Karpas-422 (cell line): ENCODE measurements at regions not wholly inside any gene's neighbourhood (a gene's known extent, or its start where the extent isn't known, plus 50 kb on each side); places are given as distances from the start of the nearest gene placed in this dataset.

Experiments used
- DNase-seq: peaks from one replicate; pipeline ENCODE4 v3.0.0-alpha.2; 2015
- H2AFZ ChIP-seq: fragments of 200-600 bp; sonication (generic); 2 replicates; pipeline ENCODE4 v1.6.1; 2014; ENCODE audit warnings: antibody characterized with exemption, low read length, mixed read lengths
- H3K27ac ChIP-seq: fragments of 200-600 bp; sonication (generic); 2 replicates; pipeline ENCODE4 v1.5.1; 2014; ENCODE audit warnings: mild to moderate bottlenecking, low read length, moderate library complexity
- H3K27me3 ChIP-seq: fragments of 200-600 bp; sonication (generic); 2 replicates; pipeline ENCODE4 v1.6.1; 2014; ENCODE audit warnings: low read length, mixed read lengths
- H3K36me3 ChIP-seq: fragments of 200-600 bp; sonication (generic); 2 replicates; pipeline ENCODE4 v1.6.1; 2014; ENCODE audit warnings: low read length, mixed read lengths; ENCODE audit not compliant: insufficient read depth
- H3K4me1 ChIP-seq: fragments of 200-600 bp; sonication (generic); 2 replicates; pipeline ENCODE4 v1.6.1; 2014; ENCODE audit warnings: mild to moderate bottlenecking, low read length, mixed read lengths
- H3K4me2 ChIP-seq: fragments of 200-600 bp; sonication (generic); 2 replicates; pipeline ENCODE4 v1.6.1; 2014; ENCODE audit warnings: low read length, low read depth, mild to moderate bottlenecking; ENCODE audit not compliant: poor library complexity, severe bottlenecking
- H3K4me3 ChIP-seq: fragments of 200-600 bp; sonication (generic); 2 replicates; pipeline ENCODE4 v1.5.1; 2014; ENCODE audit warnings: mild to moderate bottlenecking, antibody characterized with exemption, low read length, mixed read lengths
- H3K79me2 ChIP-seq: fragments of 200-600 bp; sonication (generic); 2 replicates; pipeline ENCODE4 v1.6.1; 2014; ENCODE audit warnings: mild to moderate bottlenecking, low read length, mixed read lengths
- H3K9ac ChIP-seq: fragments of 200-600 bp; sonication (generic); 2 replicates; pipeline ENCODE4 v1.6.0; 2014; ENCODE audit warnings: low read length
- H3K9me2 ChIP-seq: fragments of 200-600 bp; sonication (generic), shearing (Covaris generic); replicated peaks from 2 replicates; pipeline ENCODE4 v1.6.0; 2014; ENCODE audit warnings: mild to moderate bottlenecking, low read length, moderate library complexity; ENCODE audit not compliant: insufficient read depth
- H3K9me3 ChIP-seq: fragments of 300-700, 200-600 bp; sonication (generic); 2 replicates; pipeline ENCODE4 v1.6.1; 2014; ENCODE audit warnings: low read length, mixed read lengths
- H4K20me1 ChIP-seq: fragments of 200-600 bp; sonication (generic); 2 replicates; pipeline ENCODE4 v1.6.1; 2014; ENCODE audit warnings: mild to moderate bottlenecking, antibody characterized with exemption, low read length, low read depth; ENCODE audit not compliant: insufficient read depth

DNA sequence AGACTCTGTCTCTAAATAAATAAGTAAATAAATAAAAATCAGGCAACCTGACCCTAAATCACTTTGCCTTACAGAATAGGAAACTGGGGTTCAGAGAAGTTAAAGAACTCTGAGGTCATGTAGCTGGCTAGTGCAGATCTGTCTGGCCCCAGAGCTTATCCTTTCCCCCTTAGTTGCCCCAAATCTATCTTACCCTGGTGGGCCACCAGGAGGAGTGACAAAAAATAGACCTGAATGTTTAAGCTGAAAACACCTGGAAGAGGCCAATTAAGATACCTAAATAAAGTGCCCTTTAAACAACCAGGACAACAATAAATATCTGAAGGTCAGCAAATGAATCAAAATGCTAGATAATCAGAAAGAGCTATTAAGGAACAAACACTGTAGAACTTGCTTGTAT is 59.7 kb downstream of the TEX35 start:
- Histone ChIP-seq H3K27me3 (no peaks in the 10 kb centered on the region), H3K9ac (peak overlapping the region; percentile 5; the same call in 1 of the 2 replicates), H3K79me2 (peaks cover 17% of the 10 kb centered on the region), H3K4me3 (no peak overlapping the region), H3K36me3 (0 out of 2 replicates have a peak, but pooled peaks cover 6% of the 10 kb centered on the region), H3K9me3 (no peaks in the 10 kb centered on the region), H2AFZ (no peak overlapping the region), H3K27ac (peak overlapping the region; percentile 99), H3K4me2 (no peak overlapping the region), H3K4me1 (peaks cover 53% of the 10 kb centered on the region), H3K9me2 (no peaks in the 10 kb centered on the region), H4K20me1 (no peaks in the 10 kb centered on the region)
- DNase-seq: no peak

DNA sequence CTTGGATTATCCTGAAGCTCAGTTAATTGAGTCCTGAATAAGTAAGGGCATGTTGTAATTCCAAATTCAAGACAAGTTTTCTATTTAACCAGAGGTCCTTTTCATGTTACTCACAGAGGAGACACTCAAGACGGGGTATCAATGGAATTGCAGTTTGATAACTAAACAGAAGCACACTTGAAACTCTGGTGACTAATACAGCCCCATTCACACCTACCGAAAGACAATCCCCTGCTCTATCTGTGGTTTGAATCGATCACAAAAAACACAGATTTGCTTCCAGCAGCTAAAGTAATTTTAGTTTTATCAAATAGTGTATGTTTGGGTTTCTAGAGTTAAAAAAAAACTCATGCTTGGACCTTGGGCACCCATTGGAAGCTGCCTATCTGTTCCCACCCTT is 60.4 kb downstream of the TEX35 start:
- no peak for DNase-seq
- Histone ChIP-seq H3K27ac (peak overlapping the region; percentile 99), H3K4me1 (peaks cover 59% of the 10 kb centered on the region)

DNA sequence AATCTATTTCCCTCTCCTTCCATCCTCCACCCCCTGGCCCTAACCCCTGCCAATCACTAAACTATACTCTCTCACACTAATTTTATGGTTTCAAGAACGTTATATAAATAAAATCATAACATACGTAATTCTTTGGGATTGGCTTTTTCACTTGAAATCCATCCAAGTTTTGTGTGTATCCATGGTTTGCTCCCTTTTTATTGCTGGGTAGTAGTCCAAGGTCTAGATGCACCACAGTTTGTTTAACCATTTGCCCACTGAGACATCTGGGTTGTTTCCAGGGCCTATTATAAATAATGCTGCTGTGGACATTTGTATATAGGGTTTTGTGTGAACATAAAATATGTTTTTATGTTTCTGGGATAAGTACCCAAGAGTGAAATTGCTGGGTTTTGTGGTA is 61.4 kb downstream of the TEX35 start:
- no peak overlapping the region for H3K9ac ChIP-seq
- 0 out of 2 replicates have a peak, but pooled peaks cover 6% of the 10 kb centered on the region for H3K36me3 ChIP-seq
- no peaks in the 10 kb centered on the region for H3K27me3 ChIP-seq
- no peaks in the 10 kb centered on the region for H3K9me2 ChIP-seq
- H3K79me2 ChIP-seq: peaks cover 17% of the 10 kb centered on the region
- no peak for DNase-seq
- no peaks in the 10 kb centered on the region for H4K20me1 ChIP-seq
- H2AFZ ChIP-seq: no peak overlapping the region
- peak overlapping the region; percentile 99 for H3K27ac ChIP-seq
- H3K4me1 ChIP-seq: peaks cover 70% of the 10 kb centered on the region
- no peak overlapping the region for H3K4me3 ChIP-seq
- H3K4me2 ChIP-seq: no peak overlapping the region
- no peaks in the 10 kb centered on the region for H3K9me3 ChIP-seq

More for the DNA sequence above, 60.4 kb downstream of the TEX35 start:
- H3K4me2 ChIP-seq: no peak overlapping the region
- no peaks in the 10 kb centered on the region for H3K9me2 ChIP-seq
- 0 out of 2 replicates have a peak, but pooled peaks cover 6% of the 10 kb centered on the region for H3K36me3 ChIP-seq
- no peaks in the 10 kb centered on the region for H3K27me3 ChIP-seq
- no peak overlapping the region for H2AFZ ChIP-seq
- peaks cover 17% of the 10 kb centered on the region for H3K79me2 ChIP-seq
- H3K9me3 ChIP-seq: no peaks in the 10 kb centered on the region
- no peaks in the 10 kb centered on the region for H4K20me1 ChIP-seq
- H3K9ac ChIP-seq: peak overlapping the region; percentile 11; the same call in 1 of the 2 replicates
- H3K4me3 ChIP-seq: no peak overlapping the region

DNA sequence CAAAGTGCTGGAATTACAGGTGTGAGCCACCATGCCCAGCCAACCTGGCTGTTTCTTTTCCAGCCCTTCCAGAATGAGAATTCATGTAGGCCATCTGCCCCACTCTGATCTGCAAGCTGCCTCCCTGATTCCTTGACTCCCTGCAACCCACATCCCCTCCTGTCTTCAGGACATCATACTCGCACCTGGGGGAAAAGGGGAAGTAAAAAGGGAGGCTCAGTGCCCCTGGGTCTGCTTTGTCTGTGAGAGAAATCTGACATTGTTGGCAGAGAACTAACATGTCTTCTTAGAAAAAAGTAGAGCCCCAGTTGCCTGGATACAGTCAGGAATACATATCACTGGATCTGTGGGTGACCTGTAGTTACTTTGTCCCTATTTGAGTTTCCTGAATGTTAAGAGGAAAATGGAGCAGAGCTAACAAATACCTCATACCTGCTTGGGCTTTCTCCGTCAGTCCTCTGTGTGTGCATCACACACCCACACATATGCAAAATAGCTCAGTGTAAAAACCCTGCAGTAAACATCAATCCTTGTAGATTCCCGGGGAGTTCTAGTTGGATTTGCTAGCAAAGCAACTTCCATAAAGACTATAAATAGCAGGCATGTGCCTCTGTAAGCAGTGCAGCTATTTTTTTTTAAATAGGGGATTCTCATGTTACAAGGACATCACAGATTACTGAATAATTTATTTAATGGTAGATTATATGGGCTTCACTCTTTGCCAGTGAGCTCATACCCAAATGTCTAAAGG is 62.9 kb downstream of the TEX35 start:
- Histone ChIP-seq H3K9me2 (no peaks in the 10 kb centered on the region), H4K20me1 (no peaks in the 10 kb centered on the region), H3K4me1 (peaks cover 84% of the 10 kb centered on the region), H3K36me3 (0 out of 2 replicates have a peak, but pooled peaks cover 6% of the 10 kb centered on the region), H3K9me3 (no peaks in the 10 kb centered on the region), H3K27me3 (no peaks in the 10 kb centered on the region), H3K4me2 (peak overlapping the region; percentile 73), H3K79me2 (peaks cover 15% of the 10 kb centered on the region), H3K4me3 (peak overlapping the region; percentile 35; the same call in 1 of the 2 replicates), H3K9ac (peak overlapping the region; percentile 51), H3K27ac (peak overlapping the region; percentile 99), H2AFZ (no peak overlapping the region)
- peak; percentile 74 for DNase-seq

DNA sequence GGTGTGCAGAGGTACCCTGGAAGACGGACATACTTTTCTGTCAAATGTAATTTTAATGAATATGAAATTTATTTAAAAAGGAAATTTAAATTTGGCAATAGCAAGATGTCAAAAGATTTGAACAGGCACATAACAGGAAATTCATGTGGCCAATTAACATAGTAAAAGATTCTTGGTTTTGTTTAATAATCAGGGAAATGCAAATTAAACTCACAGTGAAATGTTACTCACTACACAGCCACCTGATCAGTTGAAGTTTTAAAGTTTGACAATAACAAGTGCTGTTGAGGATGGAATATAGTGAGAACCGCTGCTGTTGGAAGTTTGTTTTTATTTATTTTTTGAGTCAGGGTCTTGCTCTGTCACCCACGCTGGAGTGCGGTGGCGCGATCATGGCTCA is 63.9 kb downstream of the TEX35 start:
- Histone ChIP-seq H3K27me3 (no peaks in the 10 kb centered on the region), H3K4me1 (peaks cover 92% of the 10 kb centered on the region), H4K20me1 (no peaks in the 10 kb centered on the region), H3K27ac (peak overlapping the region; percentile 99), H3K9me2 (no peaks in the 10 kb centered on the region), H3K4me3 (0 out of 2 replicates have a peak overlapping the region, but pooled peaks have one; percentile 3), H3K79me2 (peaks cover 11% of the 10 kb centered on the region), H3K9ac (peak overlapping the region; percentile 87), H3K4me2 (peak overlapping the region; percentile 73), H3K36me3 (0 out of 2 replicates have a peak, but pooled peaks cover 6% of the 10 kb centered on the region), H3K9me3 (no peaks in the 10 kb centered on the region), H2AFZ (no peak overlapping the region)
- DNase-seq: peak; percentile 57

DNA sequence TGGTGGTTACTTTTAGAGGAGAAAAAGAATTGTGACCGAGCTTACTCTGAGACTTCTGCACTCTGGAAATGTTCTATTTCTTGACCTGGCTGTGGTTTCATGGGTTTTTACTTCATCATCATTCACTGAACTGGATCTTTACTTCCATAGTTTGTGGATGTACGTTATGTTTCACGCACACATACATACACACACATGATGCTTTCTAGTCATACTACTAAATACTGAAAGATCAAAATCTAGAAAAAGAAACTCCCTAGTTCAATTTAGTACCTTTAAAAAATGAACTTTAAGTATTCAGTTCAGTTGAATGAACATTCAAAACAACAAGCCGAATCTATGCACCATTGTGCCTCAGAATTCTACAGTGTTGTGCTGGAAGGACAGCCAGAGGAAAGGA is 65.0 kb downstream of the TEX35 start:
- no peak overlapping the region for H2AFZ ChIP-seq
- no peaks in the 10 kb centered on the region for H3K27me3 ChIP-seq
- H3K4me1 ChIP-seq: peaks cover 98% of the 10 kb centered on the region
- no peaks in the 10 kb centered on the region for H4K20me1 ChIP-seq
- H3K9ac ChIP-seq: peak overlapping the region; percentile 87
- peak; percentile 55 for DNase-seq
- peak overlapping the region; percentile 73 for H3K4me2 ChIP-seq
- H3K79me2 ChIP-seq: peaks cover 14% of the 10 kb centered on the region
- H3K36me3 ChIP-seq: 0 out of 2 replicates have a peak, but pooled peaks cover 3% of the 10 kb centered on the region
- H3K9me2 ChIP-seq: no peaks in the 10 kb centered on the region
- peak overlapping the region; percentile 51 for H3K4me3 ChIP-seq
- peak overlapping the region; percentile 99 for H3K27ac ChIP-seq
- H3K9me3 ChIP-seq: no peaks in the 10 kb centered on the region

DNA sequence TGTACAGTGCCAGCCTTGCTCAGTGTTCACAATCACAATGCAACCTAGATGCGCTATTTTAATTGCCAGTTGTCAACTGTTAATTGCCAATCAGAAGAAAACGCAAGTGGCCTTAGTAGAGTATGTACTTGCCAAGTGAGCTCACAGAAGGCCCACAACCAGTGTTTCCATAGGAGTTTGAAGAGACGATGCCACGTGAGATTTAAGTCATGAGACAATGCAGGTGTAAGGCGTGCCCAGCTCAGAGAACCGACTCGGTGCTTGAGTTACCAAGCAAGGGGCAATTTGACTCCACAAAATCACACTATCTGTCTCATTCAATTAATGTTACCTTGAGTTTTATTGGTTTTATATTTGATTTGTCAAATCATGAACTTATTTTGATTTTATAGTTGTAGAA is 65.6 kb downstream of the TEX35 start:
- H3K9ac ChIP-seq: peak overlapping the region; percentile 87
- no peaks in the 10 kb centered on the region for H3K9me3 ChIP-seq
- H3K79me2 ChIP-seq: peaks cover 19% of the 10 kb centered on the region
- no peaks in the 10 kb centered on the region for H3K36me3 ChIP-seq
- DNase-seq: peak; percentile 90
- H3K4me2 ChIP-seq: peak overlapping the region; percentile 73
- H3K9me2 ChIP-seq: no peaks in the 10 kb centered on the region
- peak overlapping the region; percentile 51 for H3K4me3 ChIP-seq
- H3K27me3 ChIP-seq: no peaks in the 10 kb centered on the region
- H3K4me1 ChIP-seq: peaks cover 98% of the 10 kb centered on the region
- H2AFZ ChIP-seq: no peak overlapping the region
- H3K27ac ChIP-seq: peak overlapping the region; percentile 99
- H4K20me1 ChIP-seq: no peaks in the 10 kb centered on the region

DNA sequence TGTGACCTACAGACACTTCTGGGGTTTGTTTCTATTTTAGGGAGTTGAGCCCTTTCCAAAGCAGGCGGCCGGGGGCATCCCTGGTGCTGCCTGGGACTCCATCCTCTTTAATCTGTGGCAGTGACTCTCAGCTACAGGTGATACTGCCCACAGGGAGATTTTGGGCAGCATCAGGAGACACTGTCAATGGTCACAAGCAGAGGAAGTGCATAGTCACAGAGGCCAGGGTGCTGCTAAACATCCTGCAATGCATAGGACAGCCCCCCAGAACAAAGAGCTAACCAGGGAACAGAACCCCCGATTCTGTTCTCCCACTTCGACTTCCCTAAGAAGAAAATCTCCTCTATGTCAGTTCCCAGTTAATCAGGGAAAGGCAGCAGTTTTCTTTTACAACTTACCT is 66.2 kb downstream of the TEX35 start:
- DNase-seq: no peak
- no peaks in the 10 kb centered on the region for H3K36me3 ChIP-seq
- peaks cover 19% of the 10 kb centered on the region for H3K79me2 ChIP-seq
- no peaks in the 10 kb centered on the region for H3K9me3 ChIP-seq
- no peaks in the 10 kb centered on the region for H3K27me3 ChIP-seq
- H3K9me2 ChIP-seq: no peaks in the 10 kb centered on the region
- peak overlapping the region; percentile 87 for H3K9ac ChIP-seq
- no peaks in the 10 kb centered on the region for H4K20me1 ChIP-seq
- H3K27ac ChIP-seq: peak overlapping the region; percentile 99
- no peak overlapping the region for H2AFZ ChIP-seq
- H3K4me3 ChIP-seq: peak overlapping the region; percentile 51
- H3K4me2 ChIP-seq: peak overlapping the region; percentile 73
- peaks cover 98% of the 10 kb centered on the region for H3K4me1 ChIP-seq
